Loucy (cell line): ENCODE measurements at regions not wholly inside any gene's neighbourhood (a gene's known extent, or its start where the extent isn't known, plus 50 kb on each side); places are given as distances from the start of the nearest gene placed in this dataset.

Source experiments
- H2AFZ ChIP-seq: fragments of 200-600 bp; sonication (generic); 2 replicates; pipeline ENCODE4 v1.6.0; 2016; ENCODE audit warnings: antibody characterized with exemption, mild to moderate bottlenecking, low read length, moderate library complexity
- H3F3A ChIP-seq: fragments of 200-600 bp; 2 replicates; pipeline ENCODE4 v1.6.0; 2016; ENCODE audit warnings: antibody characterized with exemption, low read depth, mild to moderate bottlenecking
- H3K27me3 ChIP-seq: fragments of 200-600 bp; sonication (generic); 2 replicates; pipeline ENCODE4 v1.6.1; 2014; ENCODE audit warnings: low read length, mild to moderate bottlenecking; ENCODE audit not compliant: insufficient read depth, poor library complexity, severe bottlenecking
- H3K36me3 ChIP-seq: fragments of 200-600 bp; sonication (generic); 2 replicates; pipeline ENCODE4 v1.6.1; 2016; ENCODE audit warnings: low read length; ENCODE audit not compliant: insufficient read depth
- H3K4me1 ChIP-seq: fragments of 200-600 bp; sonication (generic); 2 replicates; pipeline ENCODE4 v1.5.1; 2014; ENCODE audit warnings: low read length, mild to moderate bottlenecking; ENCODE audit not compliant: insufficient read depth, poor library complexity, severe bottlenecking
- H3K4me2 ChIP-seq: fragments of 200-600 bp; sonication (generic); 2 replicates; pipeline ENCODE4 v1.6.0; 2014; ENCODE audit warnings: antibody characterized with exemption, low read length, low read depth, mild to moderate bottlenecking; ENCODE audit not compliant: poor library complexity, severe bottlenecking
- H3K4me3 ChIP-seq: fragments of 200-600 bp; sonication (generic); 2 replicates; pipeline ENCODE4 v1.5.1; 2014; ENCODE audit warnings: low read length, mild to moderate bottlenecking, mixed read lengths; ENCODE audit not compliant: poor library complexity, severe bottlenecking
- H3K79me2 ChIP-seq: fragments of 200-600 bp; sonication (generic); 2 replicates; pipeline ENCODE4 v1.6.1; 2014; ENCODE audit warnings: low read length; ENCODE audit not compliant: insufficient read depth
- H3K9ac ChIP-seq: fragments of 200-600 bp; sonication (generic); 2 replicates; pipeline ENCODE4 v1.6.0; 2014; ENCODE audit warnings: mild to moderate bottlenecking, low read depth, low read length, moderate library complexity; ENCODE audit not compliant: poor library complexity, severe bottlenecking
- H3K9me2 ChIP-seq: fragments of 200-600 bp; sonication (generic); replicated peaks from 2 replicates; pipeline ENCODE4 v1.6.1; 2016; ENCODE audit warnings: low read depth, low read length, mixed read lengths
- H3K9me3 ChIP-seq: fragments of 200-600 bp; sonication (generic); 2 replicates; pipeline ENCODE4 v1.6.1; 2014; ENCODE audit warnings: mild to moderate bottlenecking, antibody characterized with exemption, low read length, low read depth; ENCODE audit not compliant: insufficient read depth
- H4K20me1 ChIP-seq: fragments of 200-600 bp; sonication (generic); 2 replicates; pipeline ENCODE4 v1.6.0; 2014; ENCODE audit warnings: antibody characterized with exemption, low read length, mild to moderate bottlenecking; ENCODE audit not compliant: insufficient read depth, poor library complexity, severe bottlenecking
- EZH2phosphoT487 ChIP-seq: fragments of 200-600 bp; IDR thresholded peaks from 2 replicates; pipeline ENCODE4 v1.6.1; 2018; ENCODE audit warnings: antibody characterized with exemption, mild to moderate bottlenecking, moderate library complexity, borderline replicate concordance
- TF ChIP-seq, protein P1 (sequence below): fragments of 200-600 bp; sonication (generic); conservative IDR thresholded peaks from 2 replicates; pipeline ENCODE4 v1.5.1; 2014; ENCODE audit warnings: mild to moderate bottlenecking, antibody characterized with exemption, low read length

DNA sequence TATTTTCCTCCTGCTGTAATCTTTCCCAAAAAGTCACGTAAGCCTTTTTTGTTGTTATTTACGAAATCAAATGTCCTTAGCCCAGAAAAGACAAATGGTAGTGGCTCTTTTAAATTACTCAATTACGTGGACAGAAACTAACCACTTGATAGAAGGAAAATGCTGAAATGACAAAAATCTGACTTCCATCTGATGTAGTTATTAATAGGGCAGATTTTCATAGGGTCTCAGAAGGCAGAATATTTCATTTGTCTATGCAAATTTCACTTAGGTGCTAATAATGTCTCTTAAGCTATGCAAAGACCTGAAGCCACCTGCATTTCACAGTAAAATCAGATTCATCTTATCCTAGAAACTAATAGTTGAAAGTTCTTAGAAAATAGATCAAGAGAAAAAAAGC, 295.7 kb downstream of the TMA16 start:
- no peaks in the 10 kb centered on the region for H3K9me3 ChIP-seq
- no peaks in the 10 kb centered on the region for H3K27me3 ChIP-seq
- no peaks in the 10 kb centered on the region for H4K20me1 ChIP-seq
- H3F3A ChIP-seq = no peaks in the 10 kb centered on the region
- no peak overlapping the region for H2AFZ ChIP-seq
- H3K79me2 ChIP-seq = no peaks in the 10 kb centered on the region
- no peak overlapping the region for H3K4me3 ChIP-seq
- no peaks in the 10 kb centered on the region for H3K9me2 ChIP-seq
- H3K4me1 ChIP-seq = no peaks in the 10 kb centered on the region
- no peak overlapping the region for H3K9ac ChIP-seq
- no peaks in the 10 kb centered on the region for H3K36me3 ChIP-seq
- no peak for TF ChIP-seq EZH2phosphoT487
- TF ChIP-seq, protein P1, sequence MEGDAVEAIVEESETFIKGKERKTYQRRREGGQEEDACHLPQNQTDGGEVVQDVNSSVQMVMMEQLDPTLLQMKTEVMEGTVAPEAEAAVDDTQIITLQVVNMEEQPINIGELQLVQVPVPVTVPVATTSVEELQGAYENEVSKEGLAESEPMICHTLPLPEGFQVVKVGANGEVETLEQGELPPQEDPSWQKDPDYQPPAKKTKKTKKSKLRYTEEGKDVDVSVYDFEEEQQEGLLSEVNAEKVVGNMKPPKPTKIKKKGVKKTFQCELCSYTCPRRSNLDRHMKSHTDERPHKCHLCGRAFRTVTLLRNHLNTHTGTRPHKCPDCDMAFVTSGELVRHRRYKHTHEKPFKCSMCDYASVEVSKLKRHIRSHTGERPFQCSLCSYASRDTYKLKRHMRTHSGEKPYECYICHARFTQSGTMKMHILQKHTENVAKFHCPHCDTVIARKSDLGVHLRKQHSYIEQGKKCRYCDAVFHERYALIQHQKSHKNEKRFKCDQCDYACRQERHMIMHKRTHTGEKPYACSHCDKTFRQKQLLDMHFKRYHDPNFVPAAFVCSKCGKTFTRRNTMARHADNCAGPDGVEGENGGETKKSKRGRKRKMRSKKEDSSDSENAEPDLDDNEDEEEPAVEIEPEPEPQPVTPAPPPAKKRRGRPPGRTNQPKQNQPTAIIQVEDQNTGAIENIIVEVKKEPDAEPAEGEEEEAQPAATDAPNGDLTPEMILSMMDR = no peak
- no peak overlapping the region for H3K4me2 ChIP-seq

DNA sequence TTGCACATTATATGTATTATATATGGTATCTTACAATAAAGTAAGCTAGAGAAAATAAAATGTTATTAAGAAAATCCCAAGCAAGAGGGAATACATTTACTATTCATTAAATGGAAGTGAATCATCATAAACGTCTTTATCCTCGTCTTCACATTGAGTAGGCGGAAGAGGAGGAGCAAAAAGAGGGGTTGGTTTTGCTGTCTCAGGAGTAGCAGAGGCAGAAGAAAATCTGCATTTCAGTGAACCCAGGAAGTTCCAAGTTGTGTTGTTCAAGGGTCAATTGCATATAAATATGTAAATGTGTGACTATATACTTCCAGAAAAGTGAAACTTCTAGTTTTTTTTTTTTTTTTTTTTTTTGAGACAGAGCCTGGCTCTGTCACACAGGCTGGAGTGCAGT, 301.4 kb downstream of the TMA16 start:
- H3K9me2 ChIP-seq = no peaks in the 10 kb centered on the region
- H4K20me1 ChIP-seq = no peaks in the 10 kb centered on the region
- no peaks in the 10 kb centered on the region for H3K79me2 ChIP-seq
- H3K36me3 ChIP-seq = no peaks in the 10 kb centered on the region
- H3K27me3 ChIP-seq = no peaks in the 10 kb centered on the region
- TF ChIP-seq, protein P1 = no peak
- H3K4me1 ChIP-seq = no peaks in the 10 kb centered on the region
- H3F3A ChIP-seq = no peaks in the 10 kb centered on the region
- H2AFZ ChIP-seq = no peak overlapping the region
- no peak overlapping the region for H3K4me2 ChIP-seq
- H3K9ac ChIP-seq = no peak overlapping the region
- H3K9me3 ChIP-seq = no peaks in the 10 kb centered on the region
- H3K4me3 ChIP-seq = no peak overlapping the region

DNA sequence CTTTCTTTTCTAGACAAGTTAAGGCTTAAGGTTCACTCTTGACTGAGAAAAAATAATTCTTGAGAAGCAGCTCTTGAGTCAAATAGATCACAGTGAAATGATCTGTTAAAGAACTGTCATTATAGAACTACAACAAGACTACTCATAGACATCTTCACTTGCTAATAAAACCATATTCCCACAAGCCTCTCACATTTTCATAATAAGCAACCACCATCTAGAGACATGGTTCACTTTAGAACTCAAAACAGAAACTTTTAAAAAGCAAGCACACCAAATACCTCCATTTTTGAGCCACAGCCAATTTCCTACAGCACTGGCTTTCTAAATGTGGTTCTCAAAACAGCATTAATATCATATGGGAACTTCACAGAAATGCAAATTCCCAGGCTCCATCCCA, 309.5 kb downstream of the TMA16 start:
- H3K9me3 ChIP-seq = no peaks in the 10 kb centered on the region
- H3F3A ChIP-seq = no peaks in the 10 kb centered on the region
- H3K79me2 ChIP-seq = no peaks in the 10 kb centered on the region
- TF ChIP-seq EZH2phosphoT487 = no peak
- TF ChIP-seq, protein P1 = no peak
- H3K9me2 ChIP-seq = no peaks in the 10 kb centered on the region
- H3K4me1 ChIP-seq = no peaks in the 10 kb centered on the region
- no peaks in the 10 kb centered on the region for H3K27me3 ChIP-seq
- H3K36me3 ChIP-seq = no peaks in the 10 kb centered on the region
- no peak overlapping the region for H3K9ac ChIP-seq
- H3K4me2 ChIP-seq = no peak overlapping the region
- H3K4me3 ChIP-seq = no peak overlapping the region
- no peak overlapping the region for H2AFZ ChIP-seq
- H4K20me1 ChIP-seq = no peaks in the 10 kb centered on the region
